Hematopoietic multipotent progenitor cell treated with erythropoietin and hydrocortisone succinate and interleukin-3 and kit ligand, for 4 days (in vitro differentiated cells): ENCODE measurements at regions not wholly inside any gene's neighbourhood (a gene's known extent, or its start where the extent isn't known, plus 50 kb on each side); places are given as distances from the start of the nearest gene placed in this dataset.
"Not testable (repeated sequence)": the region's sequence is repeated elsewhere in the genome, so short reads cannot be mapped to it uniquely, and the experiment has no call there.

ENCODE experiments used
- DNase-seq: peaks from one replicate; pipeline ENCODE4 v3.0.0-alpha.2; 2015

DNA sequence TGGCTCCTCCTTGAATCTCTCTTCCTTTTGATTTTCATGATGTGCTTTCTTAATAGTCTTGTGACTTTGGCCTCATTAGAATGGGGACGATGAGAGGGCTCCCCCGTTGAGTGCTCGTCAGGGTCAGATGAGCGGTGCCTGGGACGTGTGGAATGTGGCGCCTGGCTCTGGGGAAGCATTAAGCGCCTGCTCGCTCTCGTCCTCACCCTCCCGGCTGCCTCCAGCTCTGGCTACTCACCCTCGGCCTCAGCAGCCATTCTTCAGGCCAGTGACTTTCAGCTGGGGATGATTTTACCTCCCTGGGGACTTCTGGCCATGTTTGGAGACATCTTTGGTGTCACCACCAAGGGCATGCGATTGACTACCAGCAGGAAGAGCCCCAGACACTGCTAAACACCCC lies 69.7 kb downstream of the RPS6KA4 start:
- no peak for DNase-seq

DNA sequence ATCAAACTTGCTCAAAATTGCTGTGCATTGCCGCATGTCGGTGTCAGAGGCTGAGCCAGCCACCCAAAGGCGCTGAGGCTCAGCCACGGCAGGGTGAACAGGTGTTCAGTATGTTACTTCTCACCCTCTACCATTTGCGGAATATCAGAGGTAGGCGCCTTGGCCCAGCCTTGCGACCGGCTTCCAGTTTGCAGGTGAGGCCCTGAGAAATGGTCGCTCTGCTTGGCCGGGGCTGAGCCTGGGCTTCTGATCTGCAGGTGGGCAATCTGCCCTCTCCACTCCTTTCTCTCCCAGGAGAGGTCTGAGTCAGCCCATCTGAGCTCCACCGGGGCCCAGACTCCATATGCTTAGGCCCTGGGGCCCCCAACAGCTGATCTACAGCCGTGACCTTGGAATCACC lies 71.0 kb downstream of the RPS6KA4 start:
- no peak for DNase-seq

DNA sequence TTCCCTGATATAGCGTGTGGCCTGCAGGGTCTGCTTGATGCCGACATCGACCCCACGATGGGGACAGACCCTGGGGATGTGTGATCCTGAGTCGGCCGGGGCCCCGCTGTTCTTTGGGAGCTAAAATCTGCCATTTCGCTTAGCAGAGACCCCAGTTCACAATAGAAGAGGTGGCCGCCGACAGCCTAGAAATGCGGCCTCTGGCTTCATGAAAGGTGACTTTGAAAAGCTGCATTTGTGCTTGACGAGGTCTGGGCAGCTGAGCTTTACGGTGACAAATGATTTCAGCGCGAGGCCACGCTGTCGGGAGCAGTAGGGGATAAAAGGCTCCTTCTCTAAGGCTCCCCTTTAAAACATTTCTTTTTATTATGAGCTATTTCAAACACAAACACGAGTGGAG lies 71.7 kb downstream of the RPS6KA4 start:
- DNase-seq, result no peak

DNA sequence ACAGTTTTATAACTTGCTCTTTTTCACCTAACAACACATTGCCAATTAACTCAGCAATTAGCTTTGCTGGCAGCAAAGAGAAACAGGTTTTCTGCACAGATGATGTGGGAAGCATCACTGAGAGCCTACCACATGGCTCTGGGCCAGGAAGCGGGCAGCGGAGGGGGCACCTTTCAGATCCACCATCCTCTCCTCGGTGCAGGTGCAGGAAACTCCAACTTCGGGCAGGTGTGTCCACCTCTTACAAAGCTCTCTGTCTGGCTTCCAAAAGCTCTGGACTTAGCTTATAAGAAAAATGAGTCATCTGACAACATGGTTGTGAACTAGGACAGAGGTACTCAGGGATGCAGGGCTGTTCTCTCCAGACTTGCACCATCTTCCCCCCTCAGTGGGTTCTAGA lies 77.0 kb downstream of the RPS6KA4 start:
- no peak for DNase-seq

DNA sequence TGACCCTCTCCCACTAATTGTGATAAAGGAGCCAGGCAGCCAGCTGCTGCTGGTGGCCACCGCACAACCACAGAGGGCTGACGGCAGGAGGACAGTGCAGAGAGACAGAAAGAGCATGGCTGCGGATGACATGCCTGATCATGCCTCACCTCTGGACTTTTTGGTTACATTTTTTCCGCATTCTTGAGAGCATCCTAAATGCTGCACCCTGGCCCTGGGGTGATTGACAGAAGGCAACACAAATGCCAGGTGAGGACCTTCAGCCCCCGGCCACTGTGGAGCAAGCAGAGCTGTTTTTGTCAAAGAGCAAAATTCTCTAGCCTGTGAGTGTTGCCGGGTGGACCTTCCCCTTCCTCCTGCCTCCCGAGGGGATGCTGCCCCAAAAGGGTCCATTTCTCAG lies 78.5 kb downstream of the RPS6KA4 start:
- no peak for DNase-seq

DNA sequence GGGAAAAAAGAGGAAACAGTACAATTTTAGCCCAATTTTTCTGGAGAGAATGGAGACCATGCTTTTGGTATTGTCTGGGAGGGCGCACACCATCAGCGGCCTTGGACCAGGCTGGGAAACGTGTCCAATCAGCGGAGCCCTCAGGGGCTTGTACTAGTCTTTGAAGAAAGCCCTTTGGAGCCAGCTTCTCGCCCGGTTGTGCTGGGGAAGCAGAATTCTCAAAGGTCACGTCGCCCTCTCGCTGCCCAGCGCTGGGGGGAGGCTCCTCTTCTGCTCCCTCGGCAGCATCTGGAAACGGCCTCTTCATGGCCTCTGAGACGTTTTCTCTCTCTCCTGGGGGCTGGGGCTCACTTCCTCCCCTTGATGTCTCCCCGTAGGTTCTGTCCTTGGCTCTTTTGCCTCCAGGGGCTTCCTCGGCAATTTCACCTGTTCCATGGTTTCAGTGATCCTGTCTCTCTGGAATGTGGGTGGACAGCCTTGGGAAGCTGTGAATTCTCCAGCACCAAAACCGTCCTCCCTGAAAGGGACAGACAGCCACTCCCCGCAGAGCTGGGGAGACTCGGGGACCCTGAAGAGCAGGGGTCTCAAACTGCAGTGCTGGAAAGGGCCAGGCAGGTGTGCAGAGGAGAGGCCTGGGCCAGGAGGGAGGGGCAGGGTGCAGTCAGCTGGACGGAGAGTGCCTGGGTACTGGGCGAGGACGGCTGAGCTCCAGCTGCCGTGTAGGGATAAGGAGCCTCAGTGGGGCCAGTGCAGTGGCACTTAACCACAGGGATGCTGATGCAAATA lies 80.2 kb downstream of the RPS6KA4 start:
- no peak for DNase-seq

DNA sequence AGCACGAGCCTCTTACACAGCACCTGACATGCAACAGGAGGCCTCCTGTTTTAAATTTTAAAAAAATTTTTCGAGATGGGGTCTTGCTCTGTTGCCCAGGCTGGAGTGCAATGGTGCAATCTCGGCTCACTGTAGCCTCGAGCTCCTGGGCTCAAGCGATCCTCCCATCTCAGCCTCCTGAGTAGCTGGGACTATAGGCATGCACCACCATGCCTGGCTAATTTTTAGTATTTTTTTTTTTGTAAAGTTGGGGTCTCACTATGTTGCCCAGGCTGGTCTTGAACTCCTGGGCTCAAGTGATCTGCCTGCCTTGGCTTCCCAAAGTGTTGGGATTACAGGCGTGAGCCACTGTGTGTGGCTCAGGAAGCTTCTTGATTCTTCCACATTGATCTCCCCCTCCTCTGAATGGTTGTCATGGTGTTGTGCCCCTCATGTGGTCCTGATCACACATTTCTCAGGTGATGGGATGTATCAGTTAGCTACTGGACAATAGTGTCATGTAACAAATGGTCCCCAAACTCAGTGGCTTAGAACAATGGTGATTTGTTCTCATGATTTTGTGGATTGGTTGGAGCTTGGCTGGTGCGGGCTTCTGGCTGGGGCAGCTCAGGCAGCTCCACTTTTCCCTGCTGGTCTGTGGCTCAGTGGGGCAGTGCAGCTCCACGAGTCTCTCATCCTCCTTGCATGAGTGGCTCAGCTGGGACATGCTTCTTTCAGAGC lies 81.0 kb downstream of the RPS6KA4 start:
- not testable (repeated sequence) for DNase-seq

DNA sequence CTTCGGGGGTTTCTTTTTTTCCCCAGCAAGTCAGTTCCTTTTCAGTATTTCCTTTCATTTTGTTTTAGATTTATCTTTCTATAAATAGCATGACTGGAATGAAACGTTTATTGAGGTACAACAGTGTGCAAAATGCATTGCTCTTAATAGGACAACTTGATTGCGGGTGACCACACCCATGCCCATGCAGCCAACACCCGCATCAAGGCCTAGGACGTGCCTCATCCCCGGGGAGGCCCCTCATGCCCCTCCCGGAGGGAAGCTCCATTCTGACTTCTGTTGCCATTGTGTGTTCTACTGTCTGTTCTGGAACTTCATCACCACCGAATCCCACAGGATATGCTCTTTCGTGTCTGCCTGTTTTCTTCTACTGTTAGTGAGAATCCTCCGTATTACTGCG lies 82.2 kb downstream of the RPS6KA4 start:
- DNase-seq, result no peak

DNA sequence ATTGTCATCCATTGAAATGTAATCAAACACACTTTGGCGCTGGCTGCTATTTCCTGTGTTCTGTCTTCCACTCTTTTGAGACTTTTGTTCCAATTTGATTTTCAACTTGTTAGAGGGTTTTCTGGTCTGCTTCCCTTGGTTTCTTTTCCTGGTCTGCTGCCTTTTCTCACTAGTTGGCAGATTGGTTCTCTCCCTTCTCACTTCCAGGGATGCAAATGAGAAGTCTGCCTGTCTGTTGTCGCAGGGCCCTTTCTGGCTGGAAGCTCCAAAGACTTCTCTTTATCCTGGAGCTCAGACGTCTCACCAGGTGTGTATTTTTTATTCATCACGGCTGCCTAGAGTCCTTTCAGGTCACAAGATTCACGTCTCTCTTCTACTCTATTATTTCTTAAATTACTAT lies 84.0 kb downstream of the RPS6KA4 start:
- no peak for DNase-seq

DNA sequence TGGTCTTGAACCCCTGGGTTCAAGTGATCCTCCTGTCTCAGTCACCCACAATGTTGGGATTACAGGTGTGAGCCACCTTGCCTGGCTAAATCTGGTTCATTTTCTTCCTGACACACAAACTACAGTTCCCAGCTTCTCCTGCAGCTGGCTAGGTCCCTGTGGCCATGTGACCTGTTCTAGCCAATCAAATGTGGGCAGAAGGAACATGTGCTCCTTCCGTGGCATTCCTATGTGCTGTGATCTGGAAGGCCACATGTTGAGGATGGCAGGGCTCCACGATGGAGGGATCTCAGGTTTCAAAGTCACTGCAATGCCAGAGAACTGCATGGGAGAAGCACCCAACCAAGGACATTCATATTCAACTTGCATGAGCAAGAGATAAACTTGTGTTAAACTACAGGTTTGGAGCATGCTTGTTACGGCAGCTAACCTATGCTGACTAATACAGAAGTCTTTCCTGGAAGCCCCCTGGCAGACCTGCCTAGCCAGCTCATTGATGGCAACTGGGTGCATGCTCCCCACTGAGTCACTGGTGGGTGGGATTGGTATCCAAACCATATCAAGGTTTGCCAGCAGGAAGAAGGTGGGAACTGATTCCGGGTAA lies 86.0 kb downstream of the RPS6KA4 start:
- peak; percentile 15 for DNase-seq

DNA sequence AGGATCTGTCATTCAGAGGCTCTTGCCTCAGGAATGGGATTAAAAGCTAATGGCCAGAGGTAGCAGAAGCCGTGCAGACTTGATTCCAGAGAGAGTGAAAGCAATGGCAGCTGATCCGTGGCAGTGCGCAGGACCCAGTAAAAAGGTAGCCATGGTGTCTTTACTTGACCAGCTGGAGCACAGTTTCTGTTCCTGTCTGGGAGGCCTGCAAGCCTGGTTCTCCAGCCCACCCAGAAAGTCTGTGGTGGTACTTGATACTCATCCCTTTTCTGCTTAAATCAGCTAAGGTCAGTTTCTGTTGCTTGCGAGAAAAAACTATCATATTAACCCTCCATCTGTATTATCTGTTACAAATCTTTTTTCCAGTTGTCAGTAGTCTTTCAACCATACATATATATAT lies 86.7 kb downstream of the RPS6KA4 start:
- DNase-seq, result no peak

DNA sequence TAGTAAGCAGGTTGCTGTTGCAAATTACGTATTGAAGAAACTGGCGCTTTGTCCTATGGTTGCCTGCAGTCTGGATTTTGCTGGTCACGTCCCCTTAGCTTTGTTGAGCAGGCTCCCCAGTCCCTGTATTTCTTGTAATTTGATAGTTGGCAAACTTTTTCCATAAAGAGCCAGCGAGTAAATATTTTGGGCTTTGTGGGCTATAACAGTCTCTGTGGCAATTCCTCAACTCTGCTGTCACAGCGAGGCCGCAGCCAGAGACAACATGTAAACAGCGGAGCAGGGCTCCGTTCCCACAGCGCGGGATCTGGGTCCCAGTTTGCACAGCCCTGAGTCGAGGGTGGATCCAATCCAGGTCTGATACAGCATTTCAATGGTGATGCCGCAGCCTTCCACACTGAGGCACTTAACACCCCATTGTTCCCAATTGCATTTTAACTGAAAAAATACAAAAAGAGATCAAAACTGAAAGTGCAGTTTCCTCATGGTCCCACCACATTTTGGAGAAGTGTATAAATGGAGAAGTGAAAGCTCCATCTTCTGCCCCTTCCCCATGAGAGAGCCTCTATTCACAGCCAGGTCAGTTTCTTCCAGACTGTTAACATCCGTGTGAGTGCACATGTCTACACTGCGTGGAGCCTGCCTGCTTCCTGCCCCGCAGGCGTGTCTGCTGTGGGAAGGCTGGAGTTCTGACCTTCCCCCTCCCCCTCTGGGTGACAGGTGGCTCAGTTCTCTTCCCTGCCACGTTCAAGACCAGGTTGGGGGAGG lies 89.1 kb downstream of the RPS6KA4 start:
- DNase-seq, result peak; percentile 60

DNA sequence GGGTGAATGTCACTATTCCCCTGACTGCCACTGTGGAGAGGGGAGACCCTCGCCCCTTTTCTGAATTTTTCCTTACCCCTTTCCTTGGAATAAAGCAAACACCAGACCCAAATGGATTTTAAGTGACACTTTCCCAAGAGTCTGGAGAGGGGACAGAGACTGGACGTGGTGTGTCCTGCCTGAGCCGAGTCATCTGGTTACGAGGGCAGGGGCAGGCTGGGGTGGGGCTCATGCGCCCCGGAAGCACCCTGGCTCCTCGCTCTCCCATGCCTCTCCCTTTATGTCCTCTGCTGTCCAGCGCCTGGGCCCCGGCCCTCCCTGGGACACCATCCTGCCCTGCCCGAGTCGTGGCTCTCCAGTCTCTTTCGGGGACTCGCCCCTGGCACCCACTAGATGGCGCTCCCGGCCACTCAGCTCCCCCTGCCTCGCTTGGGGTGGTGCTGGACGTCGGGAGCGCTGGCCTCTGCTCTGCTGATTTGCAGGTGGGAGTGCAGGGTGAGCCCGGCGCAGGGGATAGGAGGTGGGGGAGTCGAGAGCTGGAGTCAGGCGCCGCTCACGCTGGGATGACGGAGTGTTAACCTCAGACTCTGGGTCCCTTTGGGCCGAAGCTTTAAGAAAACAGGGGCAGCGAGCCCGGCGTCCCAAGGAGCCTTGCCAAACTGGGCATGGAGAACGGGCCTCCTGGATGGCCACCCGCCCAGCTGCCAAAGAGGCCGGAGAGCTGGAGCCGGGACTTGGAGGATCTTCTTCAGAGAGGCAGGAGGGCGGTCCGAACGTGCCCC lies 89.8 kb downstream of the RPS6KA4 start:
- peak; percentile 89 for DNase-seq

DNA sequence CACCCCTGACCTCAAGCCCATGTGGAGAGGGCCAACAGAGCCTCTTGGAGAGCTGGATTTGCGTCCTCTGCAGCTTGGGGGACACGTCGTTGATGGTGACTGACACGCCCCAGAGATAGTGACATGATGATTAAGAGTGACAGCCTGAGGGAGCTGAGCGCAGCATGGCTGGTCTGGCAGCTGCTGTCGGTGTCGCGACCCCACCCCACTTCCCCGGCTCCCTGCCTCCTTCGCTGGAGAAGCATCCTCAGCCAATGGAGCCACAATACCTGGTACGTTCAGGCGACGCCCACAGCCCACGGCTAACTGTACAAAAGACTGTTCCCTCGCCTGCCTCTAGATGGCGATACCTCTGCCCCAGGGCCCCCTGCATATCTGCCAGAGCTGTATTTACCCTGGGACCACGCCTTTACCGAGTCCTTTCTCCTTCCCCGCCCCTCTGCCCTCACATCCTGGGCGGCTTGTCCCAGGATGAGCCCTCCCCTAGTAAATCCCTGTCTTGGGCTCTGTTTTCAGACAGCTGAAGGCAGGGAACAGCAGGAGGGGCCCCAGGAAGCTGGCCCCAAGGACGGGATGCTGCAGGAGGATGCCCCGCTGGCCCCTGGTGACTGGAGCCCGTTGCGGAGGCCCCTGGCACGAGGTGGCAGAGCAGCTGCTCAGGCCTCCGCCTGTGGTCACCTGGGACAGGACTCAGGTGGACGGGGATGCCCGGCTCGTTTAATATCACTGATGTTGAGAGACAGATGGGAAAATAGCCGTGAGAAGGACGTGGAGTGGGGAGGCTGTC lies 90.6 kb downstream of the RPS6KA4 start:
- peak; percentile 88 for DNase-seq

DNA sequence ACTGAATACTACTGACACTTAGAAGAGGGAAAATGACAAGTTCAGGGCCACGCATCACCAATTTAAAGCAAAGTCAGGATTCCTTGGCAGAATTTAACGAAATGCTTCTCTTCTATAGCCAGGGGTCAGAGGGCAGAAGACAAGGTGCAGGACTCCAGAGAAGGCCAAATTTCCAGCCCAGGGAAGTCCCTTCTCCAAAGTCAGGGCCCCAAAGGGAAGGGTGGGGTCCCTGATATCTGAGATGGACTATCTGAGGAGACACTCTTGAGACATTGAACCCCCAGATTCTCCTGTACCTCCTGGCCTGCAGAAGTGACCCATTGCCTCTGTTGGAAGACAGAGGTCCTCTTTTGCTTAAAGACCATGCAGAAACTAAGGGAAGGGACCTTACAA lies 91.2 kb downstream of the RPS6KA4 start:
- DNase-seq, result no peak

DNA sequence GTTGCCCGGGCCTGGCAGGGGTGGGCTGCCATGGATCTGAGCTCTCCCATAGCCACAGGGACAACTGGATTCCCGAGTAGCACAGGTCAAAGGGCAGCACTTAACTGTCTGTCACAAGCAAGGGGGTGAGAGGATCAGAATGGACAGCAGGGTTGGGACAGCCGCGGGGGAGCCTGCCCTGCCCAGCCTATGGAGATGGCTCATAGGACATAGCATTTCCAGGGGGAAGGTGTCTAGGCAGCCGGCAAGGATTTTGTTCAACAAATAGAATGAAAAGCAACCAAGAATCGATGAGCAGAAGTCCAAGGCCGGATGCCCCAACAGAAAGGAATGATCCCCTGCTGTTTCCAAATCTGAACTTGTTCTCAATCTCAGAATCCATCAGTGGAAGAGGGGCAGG lies 92.9 kb downstream of the RPS6KA4 start:
- no peak for DNase-seq

DNA sequence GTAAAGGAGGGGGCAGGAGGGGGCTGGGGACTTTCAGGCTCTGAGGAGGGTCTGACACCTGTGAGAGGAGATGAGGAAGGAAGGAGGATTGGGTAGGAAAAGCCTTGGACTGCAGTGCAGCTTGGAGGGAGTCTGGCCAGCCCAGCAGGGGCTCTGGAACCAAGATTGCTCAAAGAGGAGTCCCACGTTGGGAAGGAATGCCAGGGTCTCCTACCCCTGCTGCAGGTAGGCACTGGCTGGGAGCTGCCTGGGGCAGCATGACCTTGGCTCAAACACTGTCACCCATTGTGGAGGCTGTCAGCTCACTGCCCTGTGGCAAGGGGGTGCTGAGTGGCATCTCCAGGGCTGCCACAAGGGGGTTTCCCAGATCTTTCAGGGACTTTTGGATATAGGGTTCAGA lies 94.5 kb downstream of the RPS6KA4 start:
- DNase-seq, result peak; percentile 12

DNA sequence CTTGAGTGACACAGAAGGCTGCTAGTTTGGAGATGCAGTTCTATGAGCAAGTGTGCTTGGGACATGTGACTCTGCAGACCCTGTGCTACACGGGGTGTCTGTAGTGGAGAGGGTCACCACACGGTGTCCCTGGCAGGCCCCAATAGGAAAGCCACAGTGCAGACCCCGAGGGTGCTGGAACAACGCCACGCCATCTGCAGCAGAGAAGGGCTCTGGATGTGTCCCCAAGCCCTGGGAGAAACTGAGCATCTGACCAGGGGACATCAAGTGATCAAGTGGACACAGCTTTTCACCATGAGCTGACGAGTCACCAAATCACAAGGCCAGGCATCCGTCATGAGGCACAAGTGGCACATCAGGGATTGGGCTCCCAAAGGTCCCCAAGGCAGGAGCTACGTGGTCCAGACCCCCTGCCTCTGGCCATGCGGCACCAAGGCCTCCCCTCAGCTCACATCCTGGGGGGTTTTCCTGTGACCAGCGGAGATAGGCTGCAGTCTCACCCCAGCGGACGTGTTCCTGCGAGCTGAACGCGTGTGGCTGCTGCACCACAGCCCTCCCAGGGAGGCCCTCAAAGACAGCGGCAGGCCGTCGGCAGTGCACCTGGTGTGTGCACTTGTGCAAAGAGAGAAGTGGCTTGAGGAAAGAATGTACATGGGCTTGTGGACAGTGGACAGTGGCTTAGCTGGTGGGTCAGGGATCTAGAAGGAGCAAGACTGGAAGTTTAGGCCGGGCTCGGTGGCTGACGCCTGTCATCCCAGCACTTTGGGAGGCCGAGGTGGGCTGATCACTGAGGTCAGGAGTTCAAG lies 96.7 kb downstream of the RPS6KA4 start:
- no peak for DNase-seq

DNA sequence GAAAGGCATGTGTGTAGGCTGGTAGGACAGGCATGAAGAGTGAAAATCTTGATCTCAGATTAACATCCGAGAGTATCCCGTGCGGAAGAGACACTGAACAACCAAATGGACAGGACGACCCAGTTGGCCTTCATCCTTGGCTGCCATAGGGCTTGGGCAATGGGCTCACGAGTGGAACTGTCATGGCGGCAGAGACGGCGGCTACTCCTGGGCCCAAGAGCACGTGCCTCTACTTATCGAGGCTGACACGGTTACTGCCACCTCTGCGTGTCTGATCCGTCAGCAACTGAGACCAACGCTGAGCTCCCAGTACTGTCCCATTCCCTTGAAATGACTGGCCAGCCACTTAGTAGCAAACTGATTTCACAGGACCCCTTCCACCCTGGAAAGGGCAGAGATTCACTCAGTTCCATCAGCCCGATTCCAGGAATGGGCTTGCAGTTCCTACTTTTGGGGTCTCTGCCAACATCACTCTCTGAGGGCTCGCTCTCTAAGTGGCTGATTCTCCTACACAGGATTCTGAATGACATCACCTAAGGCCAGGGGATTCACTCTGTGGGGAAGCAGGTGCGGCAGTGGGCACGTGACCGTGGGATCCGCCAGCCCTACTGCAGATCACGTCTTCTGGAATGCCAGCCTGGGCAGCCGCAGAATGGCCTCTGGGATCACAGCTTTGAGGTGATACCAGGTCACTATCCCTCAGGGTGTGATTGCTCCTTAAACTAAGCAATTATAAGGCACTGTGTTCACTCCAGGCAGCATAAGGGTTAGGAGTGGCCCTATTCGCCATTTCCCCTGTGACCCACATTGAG lies 97.8 kb downstream of the RPS6KA4 start:
- DNase-seq, result no peak

DNA sequence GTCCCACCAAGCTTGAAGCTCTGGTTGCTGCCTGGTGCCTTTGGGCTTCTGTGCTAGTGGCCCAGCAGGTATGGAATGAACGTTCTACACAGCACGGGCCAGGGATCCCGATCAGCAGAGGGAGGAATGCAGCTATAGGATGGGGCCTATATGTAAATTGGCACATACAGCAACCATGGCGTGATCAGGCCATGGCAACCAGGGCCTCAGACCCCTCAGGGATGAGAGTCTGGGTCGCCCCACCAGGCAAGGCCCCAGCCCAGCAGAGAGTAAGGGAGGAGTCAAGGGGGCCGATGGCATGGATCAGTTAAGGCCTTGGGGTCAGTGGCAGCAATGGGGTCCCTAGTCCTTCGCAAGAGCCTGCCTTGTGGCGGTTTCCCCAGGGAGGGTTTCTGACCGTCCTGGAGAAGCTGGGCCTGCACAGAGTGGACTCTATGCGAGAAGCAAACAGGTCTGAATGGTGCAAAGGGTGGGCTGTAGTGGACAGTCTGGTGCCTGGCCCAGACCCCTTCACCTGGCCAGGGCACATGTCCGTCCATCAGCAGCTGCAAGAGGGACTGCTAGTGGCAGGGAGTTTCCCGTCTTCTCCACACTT lies 98.2 kb upstream of the SLC22A11 start:
- DNase-seq, result no peak
